Fibroblast of mammary gland (primary cell): ENCODE measurements at regions not wholly inside any gene's neighbourhood (a gene's known extent, or its start where the extent isn't known, plus 50 kb on each side); places are given as distances from the start of the nearest gene placed in this dataset.

Source experiments
- DNase-seq: peaks from one replicate; pipeline ENCODE4 v3.0.0-alpha.2; 2010; ENCODE audit warnings: low read depth
- H3K4me3 ChIP-seq: 2 replicates; pipeline ENCODE4 v1.5.1; 2011; ENCODE audit warnings: low read depth, mild to moderate bottlenecking, low read length, moderate library complexity; ENCODE audit not compliant: control insufficient read depth
- TF ChIP-seq, protein P1 (sequence below): conservative IDR thresholded peaks from 2 replicates; pipeline ENCODE4 v1.5.1; 2011; ENCODE audit warnings: low read depth, low read length, inconsistent platforms; ENCODE audit not compliant: control insufficient read depth, insufficient read depth

DNA sequence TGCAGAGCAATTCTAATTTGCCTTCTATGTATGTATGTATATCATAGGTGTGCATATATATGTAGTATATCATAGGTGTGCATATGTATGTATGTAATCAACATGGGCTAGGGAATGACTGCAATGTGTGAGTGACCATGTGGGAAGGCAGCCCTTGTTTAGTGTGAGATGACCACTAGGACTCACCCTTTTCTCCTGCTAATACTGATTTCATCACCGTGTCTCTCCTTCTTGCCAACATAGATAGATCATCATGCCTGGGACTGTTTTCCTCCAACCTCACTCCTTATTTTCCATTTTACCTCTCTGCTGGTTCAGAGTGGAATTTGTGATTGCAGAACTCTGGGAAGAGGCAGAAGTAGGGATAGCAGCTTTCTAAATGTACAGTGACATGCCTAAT lies 63.6 kb upstream of the SFRP2 start:
- DNase-seq, result peak; percentile 29
- no peak overlapping the region for H3K4me3 ChIP-seq
- TF ChIP-seq, protein P1, sequence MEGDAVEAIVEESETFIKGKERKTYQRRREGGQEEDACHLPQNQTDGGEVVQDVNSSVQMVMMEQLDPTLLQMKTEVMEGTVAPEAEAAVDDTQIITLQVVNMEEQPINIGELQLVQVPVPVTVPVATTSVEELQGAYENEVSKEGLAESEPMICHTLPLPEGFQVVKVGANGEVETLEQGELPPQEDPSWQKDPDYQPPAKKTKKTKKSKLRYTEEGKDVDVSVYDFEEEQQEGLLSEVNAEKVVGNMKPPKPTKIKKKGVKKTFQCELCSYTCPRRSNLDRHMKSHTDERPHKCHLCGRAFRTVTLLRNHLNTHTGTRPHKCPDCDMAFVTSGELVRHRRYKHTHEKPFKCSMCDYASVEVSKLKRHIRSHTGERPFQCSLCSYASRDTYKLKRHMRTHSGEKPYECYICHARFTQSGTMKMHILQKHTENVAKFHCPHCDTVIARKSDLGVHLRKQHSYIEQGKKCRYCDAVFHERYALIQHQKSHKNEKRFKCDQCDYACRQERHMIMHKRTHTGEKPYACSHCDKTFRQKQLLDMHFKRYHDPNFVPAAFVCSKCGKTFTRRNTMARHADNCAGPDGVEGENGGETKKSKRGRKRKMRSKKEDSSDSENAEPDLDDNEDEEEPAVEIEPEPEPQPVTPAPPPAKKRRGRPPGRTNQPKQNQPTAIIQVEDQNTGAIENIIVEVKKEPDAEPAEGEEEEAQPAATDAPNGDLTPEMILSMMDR, result no peak

DNA sequence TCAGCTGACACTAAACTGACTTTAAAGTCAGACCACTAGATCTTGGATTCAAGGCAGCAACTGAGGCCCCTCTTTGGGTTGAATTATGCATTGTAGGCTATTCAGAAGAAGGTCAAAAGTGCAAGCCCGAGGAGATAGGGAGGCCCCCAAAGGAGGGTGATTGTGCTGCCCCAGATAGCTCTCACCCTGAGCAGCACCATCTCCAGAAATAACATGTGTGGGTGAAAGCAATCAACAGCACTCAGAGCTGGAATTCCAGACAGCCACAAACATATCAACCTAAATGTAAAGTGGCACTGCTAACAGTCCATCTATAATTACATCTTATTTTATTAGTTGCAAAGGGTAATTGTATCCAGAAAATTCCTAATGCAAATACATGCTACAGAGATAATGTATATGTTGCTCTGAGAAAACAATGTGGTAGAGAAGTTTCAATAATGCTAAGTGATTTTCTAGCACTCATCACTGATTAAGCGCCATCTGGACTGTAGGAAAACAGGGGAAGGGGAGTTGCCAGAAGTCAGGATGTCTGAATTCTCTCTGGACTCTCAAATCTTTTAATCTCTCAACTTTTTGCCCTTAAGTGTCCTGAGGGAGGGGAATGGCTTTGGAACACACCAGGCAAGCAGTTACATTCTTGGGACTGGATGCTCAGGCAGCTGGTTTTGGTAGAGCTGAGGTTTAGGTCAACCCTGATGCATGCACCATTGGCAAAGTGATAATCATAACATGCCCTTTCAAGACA lies 61.8 kb upstream of the SFRP2 start:
- TF ChIP-seq, protein P1, result no peak
- no peak for DNase-seq
- H3K4me3 ChIP-seq, result no peak overlapping the region

GRCh38 chr4:153844144-153844543 lies 55.3 kb upstream of the SFRP2 start:
- no peak for DNase-seq
- H3K4me3 ChIP-seq, result no peak overlapping the region
- TF ChIP-seq, protein P1, result no peak
